ENCODE measurements at regions not wholly inside any gene's neighbourhood (a gene's known extent, or its start where the extent isn't known, plus 50 kb on each side); places are given as distances from the start of the nearest gene placed in this dataset.

DNA sequence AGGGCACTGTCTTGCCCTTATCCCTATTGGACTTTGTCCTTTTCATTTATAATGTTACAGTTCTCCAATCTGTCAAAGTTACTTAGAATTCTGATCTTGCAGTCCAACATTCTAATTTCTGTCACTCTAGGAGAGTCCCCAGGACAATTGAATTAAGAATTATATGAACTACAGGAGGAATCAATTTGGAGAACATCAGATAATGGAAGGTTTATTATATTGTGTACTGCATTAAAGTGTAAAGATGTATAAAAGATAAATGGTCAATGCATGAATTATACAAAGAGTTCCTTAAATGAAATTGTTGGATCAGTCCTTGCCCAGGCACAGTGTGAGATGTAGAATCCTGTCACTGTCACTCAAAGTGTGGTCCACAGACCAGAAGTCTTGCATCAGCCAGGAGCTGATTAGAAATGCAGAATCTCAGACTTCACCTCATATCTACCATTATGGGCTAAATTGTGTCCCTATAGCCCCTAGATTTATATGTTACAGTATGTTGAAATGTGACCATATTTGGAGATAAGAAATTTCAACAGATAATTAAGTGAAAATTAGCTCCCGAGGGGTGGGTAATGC, 145.5 kb downstream of the BTBD3 start:
- TF ChIP-seq POLR2A (IDR thresholded peaks at IDR 0.05) (no peak), CTCF (IDR thresholded peaks at IDR 0.05) (no peak)
